K562 (cell line): ENCODE measurements at regions not wholly inside any gene's neighbourhood (a gene's known extent, or its start where the extent isn't known, plus 50 kb on each side); places are given as distances from the start of the nearest gene placed in this dataset.

Experiments used
- CBX8 ChIP-seq: fragments of 200-600 bp; sonication (generic); IDR thresholded peaks from 2 replicates; pipeline ENCODE4 v1.6.1; 2012; ENCODE audit warnings: borderline replicate concordance, mixed run types, low read depth, mild to moderate bottlenecking, moderate library complexity, mixed read lengths, low read length, control low read depth, inconsistent platforms; ENCODE audit not compliant: poor library complexity, severe bottlenecking; ENCODE audit errors: extremely low read depth
- KAT2B ChIP-seq: IDR thresholded peaks from one replicate; pipeline ENCODE4 v1.6.1; 2012; ENCODE audit warnings: low read depth, mild to moderate bottlenecking, control low read depth, inconsistent platforms, low read length, moderate library complexity
- KDM5B ChIP-seq: fragments of 200-600 bp; sonication (generic); IDR thresholded peaks from 2 replicates; pipeline ENCODE4 v1.6.1; 2012; ENCODE audit warnings: low read depth, mild to moderate bottlenecking, moderate library complexity, low read length, control low read depth, inconsistent platforms; ENCODE audit not compliant: insufficient replicate concordance
- KLF16 ChIP-seq: IDR thresholded peaks from 2 replicates; pipeline ENCODE4 v1.6.1; 2016; ENCODE audit warnings: antibody characterized with exemption
- MIER1 ChIP-seq: fragments of 450-650 bp; IDR thresholded peaks from 2 replicates; pipeline ENCODE4 v1.6.1; 2016; ENCODE audit warnings: antibody characterized with exemption, mild to moderate bottlenecking, low read depth
- MTA3 ChIP-seq: fragments of 450-650 bp; formaldehyde crosslinking; IDR thresholded peaks from 2 replicates; pipeline ENCODE4 v1.6.1; 2017; ENCODE audit warnings: mild to moderate bottlenecking, borderline replicate concordance
- NCOA1 ChIP-seq: fragments of 450-650 bp; IDR thresholded peaks from 2 replicates; pipeline ENCODE4 v1.6.1; 2016; ENCODE audit warnings: low read depth
- POLR2G ChIP-seq: fragments of 200-400 bp; formaldehyde crosslinking; IDR thresholded peaks from 2 replicates; pipeline ENCODE4 v1.6.1; 2017; ENCODE audit warnings: low read depth, mild to moderate bottlenecking, antibody characterized with exemption, low read length, moderate library complexity
- SRSF9 ChIP-seq: fragments of 200-400 bp; formaldehyde crosslinking; IDR thresholded peaks from 2 replicates; pipeline ENCODE4 v1.6.1; 2017; ENCODE audit warnings: low read depth, low read length, borderline replicate concordance
- TFAM ChIP-seq: fragments of 250-450 bp; sonication (Bioruptor Pico); conservative IDR thresholded peaks from 2 replicates; pipeline ENCODE4 v1.5.0; 2021; ENCODE audit warnings: mild to moderate bottlenecking, moderate library complexity
- ZBTB26 ChIP-seq: fragments of 450-650 bp; formaldehyde crosslinking; IDR thresholded peaks from 2 replicates; pipeline ENCODE4 v1.4.0; 2022; ENCODE audit warnings: missing genetic modification characterization
- ZEB2 ChIP-seq: fragments of 450-650 bp; IDR thresholded peaks from 2 replicates; pipeline ENCODE4 v1.6.1; 2016
- ZNF511 ChIP-seq: sonication (generic); formaldehyde crosslinking; IDR thresholded peaks from 2 replicates; pipeline ENCODE4 v1.8.0; 2022; ENCODE audit warnings: mild to moderate bottlenecking, missing genetic modification reagents
- ZNF699 ChIP-seq: fragments of 250-450 bp; sonication (Bioruptor Pico); IDR thresholded peaks from 2 replicates; pipeline ENCODE4 v1.8.0; 2021; ENCODE audit warnings: mild to moderate bottlenecking, moderate library complexity; ENCODE audit not compliant: insufficient replicate concordance
- ZNF76 ChIP-seq: fragments of 250-450 bp; sonication (Bioruptor Pico); IDR thresholded peaks from 2 replicates; pipeline ENCODE4 v1.4.0; 2020; ENCODE audit warnings: mild to moderate bottlenecking, moderate library complexity, borderline replicate concordance
- TF ChIP-seq, protein P1 (sequence below): fragments of 250-450 bp; sonication (Bioruptor Pico); IDR thresholded peaks from 2 replicates; pipeline ENCODE4 v1.8.0; 2022; ENCODE audit warnings: moderate library complexity, mild to moderate bottlenecking, inconsistent platforms
- TF ChIP-seq, protein P2 (sequence below): fragments of 250-450 bp; sonication (Bioruptor Pico); IDR thresholded peaks from 2 replicates; pipeline ENCODE4 v1.4.0; 2020; ENCODE audit warnings: mild to moderate bottlenecking
- TF ChIP-seq, protein P3 (sequence below): sonication (generic); formaldehyde crosslinking; IDR thresholded peaks from 2 replicates; pipeline ENCODE4 v1.4.0; 2020; ENCODE audit warnings: mild to moderate bottlenecking, missing genetic modification reagents
- TF ChIP-seq, protein P4 (sequence below): sonication (generic); formaldehyde crosslinking; IDR thresholded peaks from 2 replicates; pipeline ENCODE4 v1.8.0; 2022; ENCODE audit warnings: mild to moderate bottlenecking, missing genetic modification reagents, borderline replicate concordance

GRCh38 chr5:1633605-1634336 is 110.0 kb upstream of the LPCAT1 start (continued):
- TF ChIP-seq ZNF511: 0 out of 2 replicates have a peak, but pooled peaks have one; percentile 28
- TF ChIP-seq NCOA1: no peak
- TF ChIP-seq KAT2B: no peak
- TF ChIP-seq, protein P1, sequence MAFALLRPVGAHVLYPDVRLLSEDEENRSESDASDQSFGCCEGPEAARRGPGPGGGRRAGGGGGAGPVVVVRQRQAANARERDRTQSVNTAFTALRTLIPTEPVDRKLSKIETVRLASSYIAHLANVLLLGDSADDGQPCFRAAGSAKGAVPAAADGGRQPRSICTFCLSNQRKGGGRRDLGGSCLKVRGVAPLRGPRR (CRISPR knock-in tag): no peak
- TF ChIP-seq ZEB2: no peak
- no peak for TF ChIP-seq TFAM (CRISPR knock-in tag)
- no peak for TF ChIP-seq CBX8
- peak; percentile 65; the same call in 1 of the 2 replicates for TF ChIP-seq MTA3
- no peak for TF ChIP-seq ZNF76 (CRISPR knock-in tag)
- no peak for TF ChIP-seq ZNF699
- TF ChIP-seq, protein P2, sequence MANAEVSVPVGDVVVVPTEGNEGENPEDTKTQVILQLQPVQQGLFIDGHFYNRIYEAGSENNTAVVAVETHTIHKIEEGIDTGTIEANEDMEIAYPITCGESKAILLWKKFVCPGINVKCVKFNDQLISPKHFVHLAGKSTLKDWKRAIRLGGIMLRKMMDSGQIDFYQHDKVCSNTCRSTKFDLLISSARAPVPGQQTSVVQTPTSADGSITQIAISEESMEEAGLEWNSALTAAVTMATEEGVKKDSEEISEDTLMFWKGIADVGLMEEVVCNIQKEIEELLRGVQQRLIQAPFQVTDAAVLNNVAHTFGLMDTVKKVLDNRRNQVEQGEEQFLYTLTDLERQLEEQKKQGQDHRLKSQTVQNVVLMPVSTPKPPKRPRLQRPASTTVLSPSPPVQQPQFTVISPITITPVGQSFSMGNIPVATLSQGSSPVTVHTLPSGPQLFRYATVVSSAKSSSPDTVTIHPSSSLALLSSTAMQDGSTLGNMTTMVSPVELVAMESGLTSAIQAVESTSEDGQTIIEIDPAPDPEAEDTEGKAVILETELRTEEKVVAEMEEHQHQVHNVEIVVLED: peak; percentile 32; the same call in 1 of the 2 replicates
- TF ChIP-seq, protein P3, sequence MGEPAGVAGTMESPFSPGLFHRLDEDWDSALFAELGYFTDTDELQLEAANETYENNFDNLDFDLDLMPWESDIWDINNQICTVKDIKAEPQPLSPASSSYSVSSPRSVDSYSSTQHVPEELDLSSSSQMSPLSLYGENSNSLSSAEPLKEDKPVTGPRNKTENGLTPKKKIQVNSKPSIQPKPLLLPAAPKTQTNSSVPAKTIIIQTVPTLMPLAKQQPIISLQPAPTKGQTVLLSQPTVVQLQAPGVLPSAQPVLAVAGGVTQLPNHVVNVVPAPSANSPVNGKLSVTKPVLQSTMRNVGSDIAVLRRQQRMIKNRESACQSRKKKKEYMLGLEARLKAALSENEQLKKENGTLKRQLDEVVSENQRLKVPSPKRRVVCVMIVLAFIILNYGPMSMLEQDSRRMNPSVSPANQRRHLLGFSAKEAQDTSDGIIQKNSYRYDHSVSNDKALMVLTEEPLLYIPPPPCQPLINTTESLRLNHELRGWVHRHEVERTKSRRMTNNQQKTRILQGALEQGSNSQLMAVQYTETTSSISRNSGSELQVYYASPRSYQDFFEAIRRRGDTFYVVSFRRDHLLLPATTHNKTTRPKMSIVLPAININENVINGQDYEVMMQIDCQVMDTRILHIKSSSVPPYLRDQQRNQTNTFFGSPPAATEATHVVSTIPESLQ: no peak; the same call in 1 of the 2 replicates
- TF ChIP-seq KLF16: no peak
- TF ChIP-seq KDM5B: peak; percentile 96
- TF ChIP-seq SRSF9: no peak
- no peak for TF ChIP-seq ZBTB26
- TF ChIP-seq MIER1: no peak
- TF ChIP-seq POLR2G: peak; percentile 97
- TF ChIP-seq, protein P4, sequence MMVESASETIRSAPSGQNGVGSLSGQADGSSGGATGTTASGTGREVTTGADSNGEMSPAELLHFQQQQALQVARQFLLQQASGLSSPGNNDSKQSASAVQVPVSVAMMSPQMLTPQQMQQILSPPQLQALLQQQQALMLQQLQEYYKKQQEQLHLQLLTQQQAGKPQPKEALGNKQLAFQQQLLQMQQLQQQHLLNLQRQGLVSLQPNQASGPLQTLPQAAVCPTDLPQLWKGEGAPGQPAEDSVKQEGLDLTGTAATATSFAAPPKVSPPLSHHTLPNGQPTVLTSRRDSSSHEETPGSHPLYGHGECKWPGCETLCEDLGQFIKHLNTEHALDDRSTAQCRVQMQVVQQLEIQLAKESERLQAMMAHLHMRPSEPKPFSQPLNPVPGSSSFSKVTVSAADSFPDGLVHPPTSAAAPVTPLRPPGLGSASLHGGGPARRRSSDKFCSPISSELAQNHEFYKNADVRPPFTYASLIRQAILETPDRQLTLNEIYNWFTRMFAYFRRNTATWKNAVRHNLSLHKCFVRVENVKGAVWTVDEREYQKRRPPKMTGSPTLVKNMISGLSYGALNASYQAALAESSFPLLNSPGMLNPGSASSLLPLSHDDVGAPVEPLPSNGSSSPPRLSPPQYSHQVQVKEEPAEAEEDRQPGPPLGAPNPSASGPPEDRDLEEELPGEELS (CRISPR knock-in tag): no peak
